ENCODE measurements at regions not wholly inside any gene's neighbourhood (a gene's known extent, or its start where the extent isn't known, plus 50 kb on each side); places are given as distances from the start of the nearest gene placed in this dataset.
"Not testable (repeated sequence)": the region's sequence is repeated elsewhere in the genome, so short reads cannot be mapped to it uniquely, and the experiment has no call there.

DNA sequence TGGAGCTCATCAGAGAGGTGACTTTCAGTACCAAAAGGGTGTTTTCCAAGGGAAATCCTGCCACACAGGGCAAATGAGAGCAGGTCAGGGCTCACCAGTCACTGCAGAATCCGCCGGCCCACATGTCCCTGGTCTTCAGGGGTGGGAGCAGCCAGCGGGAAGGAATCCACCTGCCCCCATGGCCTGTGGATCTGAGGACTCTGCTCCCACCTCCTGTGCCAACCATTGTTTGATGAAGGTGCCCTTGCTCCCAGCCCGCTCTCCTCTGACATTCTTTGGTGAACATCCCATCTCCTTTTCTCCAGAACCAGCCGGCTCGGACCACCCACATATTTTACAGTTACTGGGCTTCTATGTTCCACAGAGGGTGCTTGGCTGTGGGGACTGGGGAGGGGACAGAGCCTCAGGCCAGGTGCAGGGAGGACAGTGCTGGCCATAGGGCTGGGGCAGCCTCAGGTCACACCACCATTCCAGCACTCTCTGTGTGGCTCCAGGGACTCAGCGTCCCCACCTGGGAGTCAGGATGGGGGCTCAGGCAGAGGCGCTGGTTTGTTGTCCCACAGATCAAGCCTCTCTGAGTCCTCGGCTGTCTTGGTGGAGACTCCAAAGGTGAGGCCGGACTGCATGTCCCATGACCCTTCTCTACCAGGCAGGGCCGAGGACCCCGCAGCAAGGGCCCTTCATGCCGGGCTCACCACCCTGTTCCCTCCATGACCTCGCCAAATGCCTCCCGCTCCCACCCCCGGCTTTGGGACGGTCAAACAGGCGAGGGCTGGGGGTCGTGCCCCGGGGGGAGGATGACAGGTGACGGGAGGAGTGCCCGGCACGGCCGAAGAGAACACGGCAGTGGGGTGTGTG is 183.2 kb upstream of the ZNF469 start:
- H3K9me3 Mint-ChIP-seq; H3K27me3 Mint-ChIP-seq (ENCODE audit: low read depth); H3K4me3 Mint-ChIP-seq; DNase-seq; ATAC-seq (replicated peaks in 1 of 2); H3K27ac Mint-ChIP-seq; H3K4me1 Mint-ChIP-seq (ENCODE audit: low read depth); H3K36me3 Mint-ChIP-seq (ENCODE audit: insufficient read depth in 2 of 2): not testable (repeated sequence)

DNA sequence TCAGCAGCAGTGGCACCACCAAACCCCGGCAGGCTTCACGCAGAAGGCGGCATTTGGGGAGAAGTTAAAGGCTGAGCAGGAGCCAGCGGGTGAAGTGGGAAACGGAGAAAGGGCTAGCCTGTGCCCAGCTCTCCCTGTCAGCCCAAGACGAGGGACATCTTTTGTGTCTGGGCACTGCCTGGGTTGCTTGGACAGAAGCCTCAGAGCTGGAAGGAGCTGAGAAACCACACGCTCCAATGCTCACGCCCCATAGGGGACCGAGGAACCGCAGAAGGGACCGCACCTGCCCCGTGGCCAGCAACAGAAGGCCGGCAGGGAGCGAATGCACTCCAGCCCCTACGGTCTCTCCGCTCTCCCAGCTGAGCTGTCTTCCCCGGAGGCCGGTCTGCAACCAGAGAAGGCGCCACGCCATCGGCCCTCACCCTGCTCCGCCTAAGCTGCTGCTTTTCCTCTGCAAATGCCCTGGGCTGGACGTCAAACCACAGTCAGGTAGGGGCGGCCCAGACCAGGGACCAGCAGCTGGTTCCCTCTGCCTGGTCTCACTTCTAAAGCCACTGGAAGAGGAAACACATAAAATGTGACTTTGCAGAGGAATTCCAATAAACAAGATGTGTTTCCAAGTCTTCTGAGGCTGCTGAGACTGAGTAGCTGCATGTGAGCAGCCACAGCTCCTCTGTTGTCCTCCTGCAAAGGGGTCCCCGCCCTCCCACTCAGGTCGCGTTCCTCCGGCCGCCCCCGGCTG is 182.4 kb upstream of the ZNF469 start:
- H3K27ac Mint-ChIP-seq; H3K4me1 Mint-ChIP-seq (ENCODE audit: low read depth): not testable (repeated sequence)

DNA sequence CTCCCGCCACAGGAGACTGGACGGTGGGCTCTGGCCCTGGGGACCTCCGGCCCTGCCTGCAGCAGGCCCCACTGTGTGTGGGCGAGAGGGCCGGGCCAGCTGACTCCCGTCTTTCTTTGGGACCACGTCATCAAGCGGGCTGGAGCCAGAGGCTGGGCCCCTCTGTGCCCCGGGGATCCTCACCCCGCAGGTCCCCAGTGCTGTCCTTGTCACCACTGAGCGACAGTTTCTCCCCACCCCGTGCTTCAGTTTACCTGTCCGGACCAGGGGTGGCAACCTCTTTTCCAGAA is 181.9 kb upstream of the ZNF469 start:
- ATAC-seq (replicated peaks in 1 of 2) = no peak
- no peak for DNase-seq
- H3K4me1 Mint-ChIP-seq (ENCODE audit: low read depth) = no peaks in the 10 kb centered on the region
- H3K27me3 Mint-ChIP-seq (ENCODE audit: low read depth) = no peaks in the 10 kb centered on the region
- H3K36me3 Mint-ChIP-seq (ENCODE audit: insufficient read depth in 2 of 2) = no peaks in the 10 kb centered on the region
- no peak overlapping the region for H3K4me3 Mint-ChIP-seq
- no peak overlapping the region for H3K27ac Mint-ChIP-seq
- no peaks in the 10 kb centered on the region for H3K9me3 Mint-ChIP-seq

More for the DNA sequence above, 182.4 kb upstream of the ZNF469 start:
- DNase-seq; H3K27me3 Mint-ChIP-seq (ENCODE audit: low read depth); H3K4me3 Mint-ChIP-seq; H3K9me3 Mint-ChIP-seq; ATAC-seq (replicated peaks in 1 of 2); H3K36me3 Mint-ChIP-seq (ENCODE audit: insufficient read depth in 2 of 2): not testable (repeated sequence)

DNA sequence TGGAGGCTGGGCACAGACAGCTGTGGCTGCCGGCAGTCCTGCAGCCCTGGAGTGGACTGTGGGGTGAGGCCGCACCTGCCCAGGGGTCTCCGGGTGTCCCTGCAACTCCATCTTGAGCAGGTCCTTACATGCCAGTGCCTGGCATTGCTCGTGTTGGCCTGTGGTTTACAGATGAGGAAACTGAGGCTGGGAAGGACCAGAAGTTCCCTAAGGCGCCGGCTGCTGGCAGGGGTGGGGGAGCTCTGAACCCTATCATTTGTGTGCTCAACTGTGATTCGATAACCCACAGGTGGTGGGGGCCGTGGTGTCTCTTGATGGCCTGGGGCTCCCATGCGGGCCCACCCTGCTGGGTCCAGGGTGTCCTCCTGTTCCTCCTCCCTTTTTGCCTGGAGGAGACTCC is 181.1 kb upstream of the ZNF469 start:
- not testable (repeated sequence) for H3K27me3 Mint-ChIP-seq (ENCODE audit: low read depth); H3K27ac Mint-ChIP-seq; ATAC-seq (replicated peaks in 1 of 2); H3K9me3 Mint-ChIP-seq; H3K4me1 Mint-ChIP-seq (ENCODE audit: low read depth); H3K36me3 Mint-ChIP-seq (ENCODE audit: insufficient read depth in 2 of 2); H3K4me3 Mint-ChIP-seq; DNase-seq

DNA sequence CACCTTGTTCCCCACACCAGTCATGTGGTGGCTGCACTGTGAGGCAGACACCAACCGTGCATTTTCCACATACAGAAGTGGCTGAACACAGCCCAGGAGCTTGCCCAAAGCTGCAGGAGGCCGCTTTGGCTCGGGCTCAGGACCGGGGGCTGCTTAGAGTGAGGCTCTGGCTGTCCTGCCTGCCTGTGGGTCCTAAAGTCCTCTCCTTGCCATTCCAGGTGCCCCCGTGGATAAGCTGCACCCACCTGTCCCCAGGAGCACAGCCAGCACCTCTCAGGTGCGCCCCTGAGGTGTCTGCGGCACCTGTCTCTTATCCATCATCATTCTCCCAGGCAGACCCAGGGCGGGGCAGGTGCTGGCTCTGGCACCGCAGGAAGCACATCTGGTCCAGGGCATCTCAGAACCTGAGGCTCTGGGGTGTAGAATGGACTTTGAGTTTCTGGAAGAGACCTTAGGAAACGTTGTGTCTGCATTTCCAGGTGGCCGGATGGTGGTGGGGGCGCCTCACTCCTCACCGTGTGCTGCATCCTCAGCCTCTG is 180.5 kb upstream of the ZNF469 start:
- ATAC-seq (replicated peaks in 1 of 2) = no peak
- Mint-ChIP-seq H3K9me3 (no peaks in the 10 kb centered on the region), H3K27ac (no peak overlapping the region), H3K27me3 (ENCODE audit: low read depth) (no peaks in the 10 kb centered on the region), H3K36me3 (ENCODE audit: insufficient read depth in 2 of 2) (no peaks in the 10 kb centered on the region), H3K4me3 (no peak overlapping the region), H3K4me1 (ENCODE audit: low read depth) (no peaks in the 10 kb centered on the region)
- DNase-seq = no peak

DNA sequence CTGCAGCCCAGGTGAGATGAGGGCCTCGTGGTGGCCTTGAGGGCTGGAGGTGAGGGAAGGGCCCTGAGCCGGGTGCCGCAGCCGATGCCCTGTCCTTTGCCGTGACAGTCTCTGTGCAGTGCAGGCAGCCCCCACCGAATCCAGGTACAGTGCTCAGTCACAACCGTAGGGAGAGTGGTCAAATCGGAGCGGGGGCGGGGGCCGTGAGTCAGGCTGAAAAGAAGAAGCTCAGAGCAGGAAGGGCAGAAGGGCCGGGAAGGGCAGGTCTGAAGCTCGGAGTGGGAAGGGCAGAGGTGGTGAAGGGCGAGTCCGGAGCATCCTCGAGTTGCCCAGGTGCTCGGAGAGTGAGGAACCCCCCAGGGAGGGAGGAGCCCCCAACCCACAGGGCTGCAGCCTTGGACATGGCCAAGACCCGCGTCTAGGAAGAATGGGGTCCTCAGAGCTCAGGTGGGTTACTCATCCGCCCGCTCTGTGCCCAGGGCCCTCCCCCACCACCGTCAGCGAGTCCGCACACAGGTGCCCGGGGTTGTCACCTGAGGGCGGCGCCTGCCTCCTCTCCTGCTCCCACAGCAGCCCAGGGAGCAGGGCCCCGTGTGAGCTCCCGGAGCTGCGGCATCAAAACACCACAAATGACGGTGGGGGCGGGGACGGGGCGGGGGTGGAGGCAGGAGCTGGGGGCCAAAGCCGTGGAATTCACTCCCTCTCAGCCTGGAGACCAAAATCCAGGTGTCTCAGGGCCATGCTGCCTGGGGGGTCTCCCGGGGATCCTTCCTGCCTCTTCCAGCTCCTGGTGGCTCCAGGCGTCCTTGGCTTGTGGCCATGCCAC is 179.7 kb upstream of the ZNF469 start:
- H3K27ac Mint-ChIP-seq; H3K4me1 Mint-ChIP-seq (ENCODE audit: low read depth); H3K36me3 Mint-ChIP-seq (ENCODE audit: insufficient read depth in 2 of 2); ATAC-seq (replicated peaks in 1 of 2); H3K4me3 Mint-ChIP-seq; DNase-seq; H3K27me3 Mint-ChIP-seq (ENCODE audit: low read depth); H3K9me3 Mint-ChIP-seq: not testable (repeated sequence)

DNA sequence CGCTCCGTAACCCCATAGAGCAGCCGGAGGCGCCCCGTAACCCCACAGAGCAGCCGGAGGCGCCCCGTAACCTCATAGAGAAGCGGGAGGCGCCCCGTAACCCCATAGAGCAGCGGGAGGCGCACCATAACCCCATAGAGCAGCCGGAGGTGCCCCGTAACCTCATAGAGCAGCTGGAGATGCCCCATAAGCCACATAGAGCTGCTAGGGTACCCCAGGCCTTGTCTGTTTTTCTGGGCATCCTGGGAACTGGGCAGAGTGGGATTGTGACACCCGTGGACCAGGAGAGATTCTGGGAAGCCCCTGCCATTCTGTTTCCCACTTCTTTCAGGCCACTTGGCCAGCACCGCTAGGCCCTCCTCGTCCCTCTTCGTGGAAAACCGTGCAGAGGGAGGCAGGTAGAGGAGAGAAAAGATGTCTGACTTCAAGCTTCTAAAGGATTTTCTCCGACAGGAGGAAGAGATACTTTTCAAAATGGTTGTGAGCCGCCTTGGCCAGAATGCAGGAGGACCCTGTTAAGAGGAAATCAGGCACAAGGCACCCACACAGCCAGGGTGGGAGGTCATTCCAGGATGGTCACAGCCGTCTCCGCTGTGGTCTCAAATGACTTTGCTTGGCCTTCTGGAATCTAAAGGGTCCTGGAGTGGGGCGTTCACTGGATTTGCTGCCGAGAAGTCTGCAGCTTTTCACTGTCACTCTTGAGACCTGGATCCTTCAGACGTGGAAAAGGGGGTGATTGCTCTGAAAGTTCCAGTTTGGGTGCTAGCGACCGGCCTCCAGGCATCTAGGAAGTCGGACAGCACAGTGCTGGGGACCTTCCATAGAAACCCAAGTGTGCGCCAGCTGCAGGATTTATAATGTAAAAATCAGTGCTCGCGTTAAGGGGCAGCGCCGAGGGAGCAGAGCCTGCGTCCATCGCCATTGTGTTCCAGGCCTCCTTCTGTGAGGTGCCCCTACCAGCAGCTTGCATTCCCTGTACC is 178.3 kb upstream of the ZNF469 start:
- not testable (repeated sequence) for ATAC-seq (replicated peaks in 1 of 2); DNase-seq; H3K4me1 Mint-ChIP-seq (ENCODE audit: low read depth); H3K4me3 Mint-ChIP-seq; H3K27me3 Mint-ChIP-seq (ENCODE audit: low read depth); H3K9me3 Mint-ChIP-seq; H3K27ac Mint-ChIP-seq; H3K36me3 Mint-ChIP-seq (ENCODE audit: insufficient read depth in 2 of 2)

DNA sequence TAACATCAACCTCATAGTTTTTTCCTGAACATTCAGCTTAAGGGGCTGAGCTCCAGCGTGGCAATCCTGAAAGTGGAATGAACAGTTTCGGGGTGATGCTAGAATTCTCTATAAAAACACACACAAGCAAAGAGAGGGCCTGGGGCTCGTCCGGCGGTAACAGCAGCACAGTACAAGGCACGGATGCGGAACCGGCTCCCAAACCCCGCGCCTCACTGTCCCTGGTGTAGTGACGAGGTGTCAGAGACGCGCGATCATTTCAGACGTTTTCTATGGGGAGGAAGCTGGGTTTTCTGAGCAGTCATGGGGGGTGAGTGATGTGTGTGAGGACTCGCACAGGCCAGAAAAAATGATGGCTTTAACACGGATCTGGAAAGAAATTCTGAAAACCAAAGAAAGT is 177.3 kb upstream of the ZNF469 start:
- H3K4me3 Mint-ChIP-seq; H3K9me3 Mint-ChIP-seq; DNase-seq; H3K36me3 Mint-ChIP-seq (ENCODE audit: insufficient read depth in 2 of 2); H3K4me1 Mint-ChIP-seq (ENCODE audit: low read depth); H3K27ac Mint-ChIP-seq; H3K27me3 Mint-ChIP-seq (ENCODE audit: low read depth); ATAC-seq (replicated peaks in 1 of 2): not testable (repeated sequence)

DNA sequence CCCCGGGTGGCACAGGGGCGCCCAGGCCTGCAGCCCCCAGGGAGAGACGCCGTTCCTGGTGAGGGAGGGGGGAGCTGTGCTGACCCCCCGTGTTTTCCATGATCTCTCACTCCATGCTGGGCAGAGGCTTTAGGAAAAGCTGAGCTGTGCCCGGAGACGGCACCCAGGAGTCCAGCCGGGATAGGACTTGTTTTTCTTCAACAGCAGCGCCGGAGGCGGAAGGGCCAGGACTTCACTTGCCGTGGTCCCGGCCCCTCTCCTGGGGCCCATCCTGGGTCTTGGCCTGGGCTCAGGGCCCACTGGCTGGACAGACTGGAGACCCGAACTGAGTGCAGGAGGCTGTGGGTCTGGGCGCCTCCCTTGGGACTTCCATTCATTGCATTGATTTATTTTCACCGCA is 176.8 kb upstream of the ZNF469 start:
- H3K27me3 Mint-ChIP-seq (ENCODE audit: low read depth); H3K4me3 Mint-ChIP-seq; DNase-seq; H3K27ac Mint-ChIP-seq; H3K36me3 Mint-ChIP-seq (ENCODE audit: insufficient read depth in 2 of 2); ATAC-seq (replicated peaks in 1 of 2); H3K4me1 Mint-ChIP-seq (ENCODE audit: low read depth); H3K9me3 Mint-ChIP-seq: not testable (repeated sequence)

DNA sequence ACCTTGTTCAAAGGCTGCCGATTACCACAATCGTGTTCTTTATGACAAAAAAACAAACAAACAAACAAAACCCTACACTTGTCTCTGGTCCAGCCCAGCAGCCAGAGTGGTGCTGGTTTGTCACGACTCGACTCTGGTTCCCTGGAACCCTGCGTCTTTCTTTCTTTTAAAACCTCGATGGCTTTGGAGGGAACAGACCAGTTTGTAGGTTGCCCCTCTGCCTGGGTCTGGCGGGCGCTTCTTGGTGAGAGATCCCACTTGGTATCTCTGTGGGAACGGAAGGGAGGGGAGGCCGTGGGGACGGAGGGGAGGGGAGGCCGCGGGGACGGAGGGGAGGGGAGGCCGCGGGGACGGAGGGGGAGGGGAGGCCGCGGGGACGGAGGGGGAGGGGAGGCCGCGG is 176.2 kb upstream of the ZNF469 start:
- not testable (repeated sequence) for H3K36me3 Mint-ChIP-seq (ENCODE audit: insufficient read depth in 2 of 2); H3K27ac Mint-ChIP-seq; H3K9me3 Mint-ChIP-seq; DNase-seq; H3K4me1 Mint-ChIP-seq (ENCODE audit: low read depth); ATAC-seq (replicated peaks in 1 of 2); H3K27me3 Mint-ChIP-seq (ENCODE audit: low read depth); H3K4me3 Mint-ChIP-seq

DNA sequence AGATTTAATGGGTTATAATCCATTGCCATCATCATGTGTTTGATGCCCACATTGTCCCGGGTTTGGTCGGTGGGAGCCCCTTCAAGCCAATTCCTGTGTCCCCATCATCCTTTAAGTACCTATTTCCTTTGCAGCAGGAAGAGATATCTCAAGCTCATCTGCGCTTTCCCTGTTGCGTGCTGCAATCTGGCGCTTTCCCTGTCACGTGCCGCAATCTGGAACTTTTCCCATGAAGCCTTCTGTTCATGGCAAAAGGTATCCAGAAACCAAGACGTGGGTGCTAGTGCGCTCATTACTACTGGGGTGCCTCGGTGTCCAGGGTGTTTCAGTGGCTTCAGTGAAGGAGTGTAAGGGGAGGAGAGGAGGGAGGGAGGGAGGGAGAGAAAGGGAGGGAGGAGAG is 174.6 kb upstream of the ZNF469 start:
- ATAC-seq (replicated peaks in 1 of 2) (no peak), DNase-seq (no peak)
- Mint-ChIP-seq H3K27me3 (ENCODE audit: low read depth) (no peaks in the 10 kb centered on the region), H3K9me3 (peaks cover 0 to 2% of the 10 kb centered on the region in 2 donors), H3K4me3 (no peak overlapping the region), H3K36me3 (ENCODE audit: insufficient read depth in 2 of 2) (no peaks in the 10 kb centered on the region), H3K27ac (no peak overlapping the region), H3K4me1 (ENCODE audit: low read depth) (no peaks in the 10 kb centered on the region)

DNA sequence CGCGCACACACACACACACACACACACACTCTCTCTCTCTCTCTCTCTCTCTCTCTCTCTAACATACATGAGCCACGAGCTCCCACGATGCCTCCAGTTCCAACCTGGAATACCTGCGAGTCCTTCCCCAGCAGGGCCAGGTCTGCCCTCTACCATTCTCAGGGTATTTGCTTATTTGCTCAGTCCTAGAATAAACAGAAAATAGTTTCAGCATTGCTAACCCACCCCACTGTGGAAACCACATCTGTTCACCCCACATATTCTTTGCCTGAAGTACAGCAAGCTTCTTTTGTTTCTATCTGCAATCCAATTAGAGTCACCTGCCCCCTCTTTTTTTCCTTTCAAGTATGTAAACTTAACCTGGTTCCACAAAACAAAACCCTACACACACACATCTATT is 174.0 kb upstream of the ZNF469 start:
- not testable (repeated sequence) for H3K9me3 Mint-ChIP-seq; H3K27me3 Mint-ChIP-seq (ENCODE audit: low read depth); H3K27ac Mint-ChIP-seq; ATAC-seq (replicated peaks in 1 of 2); H3K4me1 Mint-ChIP-seq (ENCODE audit: low read depth); H3K4me3 Mint-ChIP-seq; DNase-seq; H3K36me3 Mint-ChIP-seq (ENCODE audit: insufficient read depth in 2 of 2)
